HepG2 (cell line): ENCODE measurements at regions not wholly inside any gene's neighbourhood (a gene's known extent, or its start where the extent isn't known, plus 50 kb on each side); places are given as distances from the start of the nearest gene placed in this dataset.

Source experiments
- ATAC-seq: fragments of 200-7000 bp; cut with Tn5 transposase; 3 replicates; pipeline ENCODE4 v1.9.1; 2020; ENCODE audit warnings: mild to moderate bottlenecking, moderate library complexity
- BruUV-seq: library from RNA; stranded (reverse); fragments of 400-500 nt; replicated peaks from 2 replicates; lab custom pipeline; 2021; lab: Mats Ljungman, UMichigan
- CTCF ChIA-PET: fragments of 300-600 bp; formaldehyde crosslinking; extraction: SDS; loops from one replicate; lab custom pipeline; 2021; ENCODE audit warnings: low total read pairs, inconsistent platforms, low intra/inter-chr PET ratio; lab: Yijun Ruan, JAX
- POLR2A ChIA-PET: fragments of 350-600 bp; sonication (Branson Sonifier 250); formaldehyde crosslinking; loops from one replicate; lab custom pipeline; 2020; ENCODE audit warnings: antibody characterized with exemption, inconsistent platforms; lab: Yijun Ruan, JAX
- DNase-seq: peaks from one replicate; pipeline ENCODE4 v3.0.0-alpha.2; 2015; ENCODE audit warnings: low spot score
- FAIRE-seq: peaks from 3 replicates; lab custom pipeline; 2011; peaks lifted over from hg19 to GRCh38; lab: Jason Lieb, UNC
- H2AFZ ChIP-seq: one replicate; pipeline ENCODE4 v1.6.1; 2011; ENCODE audit warnings: low read length, inconsistent platforms
- H3K27ac ChIP-seq: fragments of 300-600 bp; 3 replicates; pipeline ENCODE4 v1.8.0; 2011; ENCODE audit warnings: mixed run types, mild to moderate bottlenecking, mixed read lengths, low read length, inconsistent platforms; ENCODE audit not compliant: insufficient read depth; ENCODE audit errors: extremely low read length
- H3K27me3 ChIP-seq, 2 experiments: fragments of 200-600 bp in 1 of 2; 2 replicates in 1 of 2; 3 replicates in 1 of 2; pipeline versions ENCODE4 v1.6.0 to v1.8.0; 2011; ENCODE audit warnings: low read length in 2 of 2, mild to moderate bottlenecking in 2 of 2, moderate library complexity in 2 of 2, inconsistent platforms in 1 of 2; ENCODE audit not compliant: insufficient read depth in 2 of 2, control insufficient read depth in 1 of 2
- H3K36me3 ChIP-seq, 2 experiments: fragments of 200-600 bp in 1 of 2; replicated peaks in 1 of 2; 2 replicates in 1 of 2; 3 replicates in 1 of 2; pipeline versions ENCODE4 v1.5.1 to v1.8.0; 2011; ENCODE audit warnings: low read length in 2 of 2, inconsistent platforms in 1 of 2; ENCODE audit not compliant: insufficient read depth in 2 of 2, control insufficient read depth in 1 of 2
- H3K4me1 ChIP-seq: 2 replicates; pipeline ENCODE4 v1.5.1; 2012; ENCODE audit warnings: low read length, inconsistent platforms; ENCODE audit not compliant: insufficient read depth
- H3K4me2 ChIP-seq: 2 replicates; pipeline ENCODE4 v1.6.0; 2011; ENCODE audit warnings: low read depth, low read length, inconsistent platforms
- H3K4me3 ChIP-seq, 3 experiments: fragments of 200-600 bp in 1 of 3; sonication (generic), shearing (Covaris generic) in 1 of 3; replicated peaks in 1 of 3; 2 replicates each; pipeline ENCODE4 v1.5.1; 2011 to 2016; ENCODE audit warnings: low read length in 3 of 3, inconsistent platforms in 2 of 3, low read depth in 2 of 3, mild to moderate bottlenecking in 2 of 3, control low read depth in 1 of 3, mixed read lengths in 1 of 3; ENCODE audit not compliant: insufficient read depth in 1 of 3
- H3K79me2 ChIP-seq: one replicate; pipeline ENCODE4 v1.6.1; 2011; ENCODE audit warnings: low read length, inconsistent platforms; ENCODE audit not compliant: insufficient read depth
- H3K9ac ChIP-seq: 2 replicates; pipeline ENCODE4 v1.6.0; 2011; ENCODE audit warnings: mild to moderate bottlenecking, low read depth, low read length, inconsistent platforms; ENCODE audit not compliant: insufficient read depth
- H3K9me3 ChIP-seq: 2 replicates; pipeline ENCODE4 v1.5.1; 2012; ENCODE audit warnings: mild to moderate bottlenecking, low read length
- H4K20me1 ChIP-seq: 2 replicates; pipeline ENCODE4 v1.6.0; 2011; ENCODE audit warnings: inconsistent platforms, mild to moderate bottlenecking, low read length, moderate library complexity; ENCODE audit not compliant: insufficient read depth
- ASH2L ChIP-seq: fragments of 300-600, 200-600 bp; sonication (generic); IDR thresholded peaks from 2 replicates; pipeline ENCODE4 v1.7.0; 2017; ENCODE audit warnings: low read depth, mild to moderate bottlenecking, moderate library complexity, mixed read lengths, low read length; ENCODE audit not compliant: insufficient read length
- ATF7-NPFF ChIP-seq: sonication (generic); formaldehyde crosslinking; IDR thresholded peaks from 2 replicates; pipeline ENCODE4 v1.8.1; 2023; ENCODE audit warnings: mild to moderate bottlenecking, low read depth, missing genetic modification reagents, moderate library complexity
- ESRRA ChIP-seq: sonication (generic); formaldehyde crosslinking; IDR thresholded peaks from 2 replicates; pipeline ENCODE4 v1.5.1; 2020; ENCODE audit warnings: mild to moderate bottlenecking, low read depth, missing genetic modification reagents
- HDAC2 ChIP-seq: sonication (generic); formaldehyde crosslinking; IDR thresholded peaks from 2 replicates; pipeline ENCODE4 v1.4.0; 2020; ENCODE audit warnings: missing genetic modification reagents
- HOXA9 ChIP-seq: sonication (generic); formaldehyde crosslinking; IDR thresholded peaks from 2 replicates; pipeline ENCODE4 v1.8.1; 2022; ENCODE audit warnings: missing genetic modification reagents, mild to moderate bottlenecking, moderate library complexity, borderline replicate concordance
- KAT2B ChIP-seq: fragments of 150-350 bp; IDR thresholded peaks from 2 replicates; pipeline ENCODE4 v1.6.1; 2014; ENCODE audit warnings: low read depth, low read length, borderline replicate concordance
- NR2F2 ChIP-seq: IDR thresholded peaks from 2 replicates; pipeline ENCODE4 v1.6.1; 2012; ENCODE audit warnings: low read depth, inconsistent platforms, borderline replicate concordance
- POLR2G ChIP-seq: fragments of 200-400 bp; formaldehyde crosslinking; IDR thresholded peaks from 2 replicates; pipeline ENCODE4 v1.6.1; 2018; ENCODE audit warnings: mild to moderate bottlenecking, low read depth, low read length, moderate library complexity
- RBFOX2 ChIP-seq: fragments of 200-400 bp; formaldehyde crosslinking; IDR thresholded peaks from 2 replicates; pipeline ENCODE4 v1.6.1; 2017; ENCODE audit warnings: low read depth, mild to moderate bottlenecking, low read length
- STAT5B ChIP-seq: sonication (generic); formaldehyde crosslinking; IDR thresholded peaks from 2 replicates; pipeline ENCODE4 v1.4.0; 2020; ENCODE audit warnings: missing genetic modification reagents
- ZMYM3 ChIP-seq: sonication (generic); formaldehyde crosslinking; IDR thresholded peaks from 2 replicates; pipeline ENCODE4 v1.5.1; 2020; ENCODE audit warnings: mild to moderate bottlenecking, missing genetic modification reagents
- ZNF746 ChIP-seq: sonication (generic); formaldehyde crosslinking; IDR thresholded peaks from 2 replicates; pipeline ENCODE4 v1.8.0; 2022; ENCODE audit warnings: mild to moderate bottlenecking, missing genetic modification reagents
- ZSCAN22 ChIP-seq: sonication (generic); formaldehyde crosslinking; IDR thresholded peaks from 2 replicates; pipeline ENCODE4 v1.4.0; 2020; ENCODE audit warnings: mild to moderate bottlenecking, missing genetic modification reagents
- WGBS: methylation state at CpG from one replicate; pipeline ENCODE4 v1.1.6; 2017; ENCODE audit warnings: low lambda C conversion rate; 5-methylcytosine and 5-hydroxymethylcytosine counted together
- in situ Hi-C: cut with HindIII; loops from 2 replicates; pipeline ENCODE4 v1.10.0; 2017; ENCODE audit warnings: low pct_unique_long_range_greater_than_20kb; ENCODE audit not compliant: extremely low pct_ligation_motif_present
- intact Hi-C: fragments of 100-400 bp; cut with micrococcal nuclease; formaldehyde crosslinking; loops from one replicate; pipeline ENCODE4 v1.10.0; 2022; ENCODE audit not compliant: unreplicated experiment
- TF ChIP-seq, protein P1 (sequence below): sonication (generic); formaldehyde crosslinking; IDR thresholded peaks from 2 replicates; pipeline ENCODE4 v1.8.0; 2022; ENCODE audit warnings: mild to moderate bottlenecking, missing genetic modification reagents; ENCODE audit not compliant: insufficient replicate concordance
- TF ChIP-seq, protein P2 (sequence below): sonication (generic); formaldehyde crosslinking; IDR thresholded peaks from 2 replicates; pipeline ENCODE4 v1.5.0; 2020; ENCODE audit warnings: missing genetic modification reagents
- TF ChIP-seq, protein P3 (sequence below): sonication (generic); formaldehyde crosslinking; IDR thresholded peaks from 2 replicates; pipeline ENCODE4 v1.5.1; 2020; ENCODE audit warnings: mild to moderate bottlenecking, missing genetic modification reagents, borderline replicate concordance

DNA sequence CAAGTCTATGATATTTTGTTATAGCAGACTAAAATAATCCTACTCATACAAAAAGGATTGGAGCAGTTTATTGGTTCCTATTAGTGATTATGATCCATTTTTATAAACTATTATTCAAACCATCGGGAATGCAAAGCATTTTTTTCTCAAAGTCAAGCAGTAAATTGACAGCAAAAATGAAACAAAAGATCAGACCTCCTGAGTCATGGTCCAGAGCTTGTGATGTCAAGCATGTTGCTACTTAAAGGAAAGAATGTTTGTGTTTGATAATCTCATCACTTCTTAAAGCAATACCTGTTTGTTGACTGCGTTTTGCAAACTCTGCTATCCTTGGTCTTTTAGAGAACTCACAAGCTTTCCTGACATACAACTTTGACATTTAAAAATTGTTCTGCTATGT is 204.4 kb downstream of the SAMD5 start:
- Histone ChIP-seq H4K20me1 (no peaks in the 10 kb centered on the region; the same call in 1 of the 2 replicates), H3K79me2 (no peaks in the 10 kb centered on the region), H3K27ac (no peak overlapping the region), H3K4me3 (no peak overlapping the region), H3K36me3 (no peaks in the 10 kb centered on the region), H2AFZ (no peak overlapping the region), H3K4me1 (no peaks in the 10 kb centered on the region), H3K9ac (no peak overlapping the region), H3K4me2 (no peak overlapping the region), H3K27me3 (no peaks in the 10 kb centered on the region), H3K9me3 (no peaks in the 10 kb centered on the region)
- in situ Hi-C loops (no loop called here), intact Hi-C loops (no loop called here)
- ChIA-PET CTCF (no interaction called here), POLR2A (no interaction called here)
- no peak for FAIRE-seq
- ATAC-seq: no peak
- DNase-seq: no peak
- no TSS peak for BruUV-seq
- 38% methylated on average over 2 of the region's 2 CpGs for WGBS
- TF ChIP-seq HOXA9 (CRISPR knock-in tag) (no peak), POLR2G (no peak), ZMYM3 (CRISPR knock-in tag) (no peak), HDAC2 (no peak), ASH2L (no peak), STAT5B (CRISPR knock-in tag) (no peak), NR2F2 (no peak), ZNF746 (CRISPR knock-in tag) (no peak), RBFOX2 (no peak), ATF7-NPFF (CRISPR knock-in tag) (no peak), ZSCAN22 (CRISPR knock-in tag) (no peak), KAT2B (no peak), ESRRA (CRISPR knock-in tag) (no peak)
- TF ChIP-seq, protein P1, sequence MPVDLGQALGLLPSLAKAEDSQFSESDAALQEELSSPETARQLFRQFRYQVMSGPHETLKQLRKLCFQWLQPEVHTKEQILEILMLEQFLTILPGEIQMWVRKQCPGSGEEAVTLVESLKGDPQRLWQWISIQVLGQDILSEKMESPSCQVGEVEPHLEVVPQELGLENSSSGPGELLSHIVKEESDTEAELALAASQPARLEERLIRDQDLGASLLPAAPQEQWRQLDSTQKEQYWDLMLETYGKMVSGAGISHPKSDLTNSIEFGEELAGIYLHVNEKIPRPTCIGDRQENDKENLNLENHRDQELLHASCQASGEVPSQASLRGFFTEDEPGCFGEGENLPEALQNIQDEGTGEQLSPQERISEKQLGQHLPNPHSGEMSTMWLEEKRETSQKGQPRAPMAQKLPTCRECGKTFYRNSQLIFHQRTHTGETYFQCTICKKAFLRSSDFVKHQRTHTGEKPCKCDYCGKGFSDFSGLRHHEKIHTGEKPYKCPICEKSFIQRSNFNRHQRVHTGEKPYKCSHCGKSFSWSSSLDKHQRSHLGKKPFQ (CRISPR knock-in tag): no peak
- TF ChIP-seq, protein P2, sequence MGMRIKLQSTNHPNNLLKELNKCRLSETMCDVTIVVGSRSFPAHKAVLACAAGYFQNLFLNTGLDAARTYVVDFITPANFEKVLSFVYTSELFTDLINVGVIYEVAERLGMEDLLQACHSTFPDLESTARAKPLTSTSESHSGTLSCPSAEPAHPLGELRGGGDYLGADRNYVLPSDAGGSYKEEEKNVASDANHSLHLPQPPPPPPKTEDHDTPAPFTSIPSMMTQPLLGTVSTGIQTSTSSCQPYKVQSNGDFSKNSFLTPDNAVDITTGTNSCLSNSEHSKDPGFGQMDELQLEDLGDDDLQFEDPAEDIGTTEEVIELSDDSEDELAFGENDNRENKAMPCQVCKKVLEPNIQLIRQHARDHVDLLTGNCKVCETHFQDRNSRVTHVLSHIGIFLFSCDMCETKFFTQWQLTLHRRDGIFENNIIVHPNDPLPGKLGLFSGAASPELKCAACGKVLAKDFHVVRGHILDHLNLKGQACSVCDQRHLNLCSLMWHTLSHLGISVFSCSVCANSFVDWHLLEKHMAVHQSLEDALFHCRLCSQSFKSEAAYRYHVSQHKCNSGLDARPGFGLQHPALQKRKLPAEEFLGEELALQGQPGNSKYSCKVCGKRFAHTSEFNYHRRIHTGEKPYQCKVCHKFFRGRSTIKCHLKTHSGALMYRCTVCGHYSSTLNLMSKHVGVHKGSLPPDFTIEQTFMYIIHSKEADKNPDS (CRISPR knock-in tag): no peak
- TF ChIP-seq, protein P3, sequence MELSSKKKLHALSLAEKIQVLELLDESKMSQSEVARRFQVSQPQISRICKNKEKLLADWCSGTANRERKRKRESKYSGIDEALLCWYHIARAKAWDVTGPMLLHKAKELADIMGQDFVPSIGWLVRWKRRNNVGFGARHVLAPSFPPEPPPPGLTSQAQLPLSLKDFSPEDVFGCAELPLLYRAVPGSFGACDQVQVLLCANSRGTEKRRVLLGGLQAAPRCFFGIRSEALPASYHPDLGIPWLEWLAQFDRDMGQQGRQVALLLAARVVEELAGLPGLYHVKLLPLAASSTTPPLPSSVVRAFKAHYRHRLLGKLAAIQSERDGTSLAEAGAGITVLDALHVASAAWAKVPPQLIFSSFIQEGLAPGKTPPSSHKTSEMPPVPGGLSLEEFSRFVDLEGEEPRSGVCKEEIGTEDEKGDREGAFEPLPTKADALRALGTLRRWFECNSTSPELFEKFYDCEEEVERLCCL (CRISPR knock-in tag): no peak
